ENCODE measurements at regions not wholly inside any gene's neighbourhood (a gene's known extent, or its start where the extent isn't known, plus 50 kb on each side); places are given as distances from the start of the nearest gene placed in this dataset.

- DNase-seq (ENCODE audit: low read depth) = no peak
- TF ChIP-seq CTCF (IDR thresholded peaks at IDR 0.05; ENCODE audit: control insufficient read depth, extremely low read depth, insufficient read depth) = no peak
- H3K4me3 ChIP-seq (ENCODE audit: low read depth, low read length) = no peak overlapping the region
Measured at GRCh38 chr18:76055578-76055977, 439.5 kb downstream of the ZNF516 start.

- no peak for TF ChIP-seq CTCF (IDR thresholded peaks at IDR 0.05; ENCODE audit: control insufficient read depth, extremely low read depth, insufficient read depth)
- DNase-seq (ENCODE audit: low read depth) = no peak
- no peak overlapping the region for H3K4me3 ChIP-seq (ENCODE audit: low read depth, low read length)
Measured at GRCh38 chr18:76055025-76055424, 440.0 kb downstream of the ZNF516 start.

GRCh38 chr18:76054156-76054555, 440.9 kb downstream of the ZNF516 start:
- no peak overlapping the region for H3K4me3 ChIP-seq (ENCODE audit: low read depth, low read length)
- no peak for TF ChIP-seq CTCF (IDR thresholded peaks at IDR 0.05; ENCODE audit: control insufficient read depth, extremely low read depth, insufficient read depth)
- no peak for DNase-seq (ENCODE audit: low read depth)

- no peak overlapping the region for H3K4me3 ChIP-seq (ENCODE audit: low read depth, low read length)
- no peak for TF ChIP-seq CTCF (IDR thresholded peaks at IDR 0.05; ENCODE audit: control insufficient read depth, extremely low read depth, insufficient read depth)
- DNase-seq (ENCODE audit: low read depth) = no peak
Measured at GRCh38 chr18:76053551-76053950, 441.5 kb downstream of the ZNF516 start.

GRCh38 chr18:76052227-76052595, 442.8 kb downstream of the ZNF516 start:
- no peak for DNase-seq (ENCODE audit: low read depth)
- no peak for TF ChIP-seq CTCF (IDR thresholded peaks at IDR 0.05; ENCODE audit: control insufficient read depth, extremely low read depth, insufficient read depth)
- H3K4me3 ChIP-seq (ENCODE audit: low read depth, low read length) = no peak overlapping the region

- no peak for TF ChIP-seq CTCF (IDR thresholded peaks at IDR 0.05; ENCODE audit: control insufficient read depth, extremely low read depth, insufficient read depth)
- no peak for DNase-seq (ENCODE audit: low read depth)
Measured at GRCh38 chr18:76051396-76052226, 443.4 kb downstream of the ZNF516 start.

GRCh38 chr18:76046221-76046620, 448.8 kb downstream of the ZNF516 start:
- no peak overlapping the region for H3K4me3 ChIP-seq (ENCODE audit: low read depth, low read length)
- no peak for TF ChIP-seq CTCF (IDR thresholded peaks at IDR 0.05; ENCODE audit: control insufficient read depth, extremely low read depth, insufficient read depth)
- DNase-seq (ENCODE audit: low read depth) = no peak

More at GRCh38 chr18:76051396-76052226, 443.4 kb downstream of the ZNF516 start:
- H3K4me3 ChIP-seq (ENCODE audit: low read depth, low read length) = no peak overlapping the region
